ENCODE measurements at regions not wholly inside any gene's neighbourhood (a gene's known extent, or its start where the extent isn't known, plus 50 kb on each side); places are given as distances from the start of the nearest gene placed in this dataset.

DNA sequence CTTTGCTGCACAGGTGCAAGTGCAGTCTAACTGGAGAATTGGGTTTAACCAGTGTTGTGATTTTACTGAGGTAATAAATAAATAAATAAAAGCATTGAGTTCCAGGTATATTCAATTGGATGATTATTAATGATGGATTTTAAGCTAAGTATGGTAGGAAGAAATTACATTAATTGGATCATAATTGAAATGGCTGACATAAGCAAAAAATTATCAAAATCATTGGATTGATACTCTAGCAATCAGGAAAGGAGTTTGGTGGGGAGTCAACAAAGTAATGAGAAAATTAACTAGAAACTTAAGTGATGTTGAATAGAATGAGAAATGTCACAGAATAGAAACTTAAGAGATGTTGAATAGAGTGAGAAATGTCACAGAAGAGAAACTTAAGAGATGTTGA is 981.9 kb downstream of the SI start:
- TF ChIP-seq, protein P1, sequence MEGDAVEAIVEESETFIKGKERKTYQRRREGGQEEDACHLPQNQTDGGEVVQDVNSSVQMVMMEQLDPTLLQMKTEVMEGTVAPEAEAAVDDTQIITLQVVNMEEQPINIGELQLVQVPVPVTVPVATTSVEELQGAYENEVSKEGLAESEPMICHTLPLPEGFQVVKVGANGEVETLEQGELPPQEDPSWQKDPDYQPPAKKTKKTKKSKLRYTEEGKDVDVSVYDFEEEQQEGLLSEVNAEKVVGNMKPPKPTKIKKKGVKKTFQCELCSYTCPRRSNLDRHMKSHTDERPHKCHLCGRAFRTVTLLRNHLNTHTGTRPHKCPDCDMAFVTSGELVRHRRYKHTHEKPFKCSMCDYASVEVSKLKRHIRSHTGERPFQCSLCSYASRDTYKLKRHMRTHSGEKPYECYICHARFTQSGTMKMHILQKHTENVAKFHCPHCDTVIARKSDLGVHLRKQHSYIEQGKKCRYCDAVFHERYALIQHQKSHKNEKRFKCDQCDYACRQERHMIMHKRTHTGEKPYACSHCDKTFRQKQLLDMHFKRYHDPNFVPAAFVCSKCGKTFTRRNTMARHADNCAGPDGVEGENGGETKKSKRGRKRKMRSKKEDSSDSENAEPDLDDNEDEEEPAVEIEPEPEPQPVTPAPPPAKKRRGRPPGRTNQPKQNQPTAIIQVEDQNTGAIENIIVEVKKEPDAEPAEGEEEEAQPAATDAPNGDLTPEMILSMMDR (IDR thresholded peaks at IDR 0.05): no peak
- TF ChIP-seq EP300 (IDR thresholded peaks at IDR 0.05) (no peak), POLR2A (IDR thresholded peaks at IDR 0.05) (no peak), POLR2AphosphoS5 (IDR thresholded peaks at IDR 0.05) (no peak)
